ENCODE measurements at regions not wholly inside any gene's neighbourhood (a gene's known extent, or its start where the extent isn't known, plus 50 kb on each side); places are given as distances from the start of the nearest gene placed in this dataset.

GRCh38 chr2:82224301-82224940 lies 1919.9 kb upstream of the LRRTM1 start:
- Histone ChIP-seq H3K4me2 (ENCODE audit: low read length) (no peak overlapping the region), H3K36me3 (ENCODE audit: control insufficient read depth, low read length) (no peaks in the 10 kb centered on the region), H3F3A (ENCODE audit: control insufficient read depth, insufficient read depth) (no peaks in the 10 kb centered on the region), H3K4me3 (ENCODE audit: low read length) (no peak overlapping the region), H3K9me2 (replicated peaks; ENCODE audit: control insufficient read depth, low read length) (no peaks in the 10 kb centered on the region), H4K20me1 (ENCODE audit: control insufficient read depth, insufficient read depth, low read depth, low read length) (no peaks in the 10 kb centered on the region), H3K4me1 (ENCODE audit: control insufficient read depth, low read length) (no peaks in the 10 kb centered on the region), H3K27me3 (ENCODE audit: control insufficient read depth, low read length) (no peaks in the 10 kb centered on the region), H3K9me3 (ENCODE audit: control insufficient read depth, insufficient read depth, low read length) (no peaks in the 10 kb centered on the region; the same call in 1 of the 2 replicates), H3K27ac (ENCODE audit: low read depth, low read length) (no peak overlapping the region), H3K79me2 (ENCODE audit: control insufficient read depth, low read length) (no peaks in the 10 kb centered on the region)
- TF ChIP-seq EZH2phosphoT487 (IDR thresholded peaks at IDR 0.05; ENCODE audit: borderline replicate concordance, low read length) (no peak), CTCF (IDR thresholded peaks at IDR 0.05; ENCODE audit: low read depth, low read length, poor library complexity, severe bottlenecking) (no peak)

- Histone ChIP-seq H3K4me2 (ENCODE audit: low read length) (no peak overlapping the region), H3K9me3 (ENCODE audit: control insufficient read depth, insufficient read depth, low read length) (no peaks in the 10 kb centered on the region; the same call in 1 of the 2 replicates), H3K9me2 (replicated peaks; ENCODE audit: control insufficient read depth, low read length) (no peaks in the 10 kb centered on the region), H3K27me3 (ENCODE audit: control insufficient read depth, low read length) (no peaks in the 10 kb centered on the region), H3K4me1 (ENCODE audit: control insufficient read depth, low read length) (no peaks in the 10 kb centered on the region), H3K4me3 (ENCODE audit: low read length) (no peak overlapping the region), H3K79me2 (ENCODE audit: control insufficient read depth, low read length) (no peaks in the 10 kb centered on the region), H3K27ac (ENCODE audit: low read depth, low read length) (no peak overlapping the region), H3K36me3 (ENCODE audit: control insufficient read depth, low read length) (no peaks in the 10 kb centered on the region), H3F3A (ENCODE audit: control insufficient read depth, insufficient read depth) (no peaks in the 10 kb centered on the region), H4K20me1 (ENCODE audit: control insufficient read depth, insufficient read depth, low read depth, low read length) (no peaks in the 10 kb centered on the region)
- TF ChIP-seq CTCF (IDR thresholded peaks at IDR 0.05; ENCODE audit: low read depth, low read length, poor library complexity, severe bottlenecking) (no peak), EZH2phosphoT487 (IDR thresholded peaks at IDR 0.05; ENCODE audit: borderline replicate concordance, low read length) (no peak)
These were observed 1910.7 kb upstream of the LRRTM1 start for GRCh38 chr2:82215212-82215611.

GRCh38 chr2:82199493-82199852 lies 1894.9 kb upstream of the LRRTM1 start:
- Histone ChIP-seq H3K27me3 (ENCODE audit: control insufficient read depth, low read length) (no peaks in the 10 kb centered on the region), H3K4me1 (ENCODE audit: control insufficient read depth, low read length) (no peaks in the 10 kb centered on the region), H3K27ac (ENCODE audit: low read depth, low read length) (no peak overlapping the region), H3K4me3 (ENCODE audit: low read length) (no peak overlapping the region), H4K20me1 (ENCODE audit: control insufficient read depth, insufficient read depth, low read depth, low read length) (no peaks in the 10 kb centered on the region), H3K9me2 (replicated peaks; ENCODE audit: control insufficient read depth, low read length) (no peaks in the 10 kb centered on the region), H3K79me2 (ENCODE audit: control insufficient read depth, low read length) (no peaks in the 10 kb centered on the region), H3K36me3 (ENCODE audit: control insufficient read depth, low read length) (no peaks in the 10 kb centered on the region), H3K4me2 (ENCODE audit: low read length) (no peak overlapping the region), H3F3A (ENCODE audit: control insufficient read depth, insufficient read depth) (no peaks in the 10 kb centered on the region), H3K9me3 (ENCODE audit: control insufficient read depth, insufficient read depth, low read length) (no peaks in the 10 kb centered on the region)
- TF ChIP-seq CTCF (IDR thresholded peaks at IDR 0.05; ENCODE audit: low read depth, low read length, poor library complexity, severe bottlenecking) (no peak), EZH2phosphoT487 (IDR thresholded peaks at IDR 0.05; ENCODE audit: borderline replicate concordance, low read length) (no peak)

Data from DOHH2 (cell line).